HG03442 (cell line): ENCODE measurements at regions not wholly inside any gene's neighbourhood (a gene's known extent, or its start where the extent isn't known, plus 50 kb on each side); places are given as distances from the start of the nearest gene placed in this dataset.

ENCODE experiments used
- ATAC-seq: cut with Tn5 transposase; IDR thresholded peaks from one replicate; pipeline ENCODE4 v1.9.1; 2021; ENCODE audit warnings: mild to moderate bottlenecking, moderate library complexity; ENCODE audit not compliant: unreplicated experiment

DNA sequence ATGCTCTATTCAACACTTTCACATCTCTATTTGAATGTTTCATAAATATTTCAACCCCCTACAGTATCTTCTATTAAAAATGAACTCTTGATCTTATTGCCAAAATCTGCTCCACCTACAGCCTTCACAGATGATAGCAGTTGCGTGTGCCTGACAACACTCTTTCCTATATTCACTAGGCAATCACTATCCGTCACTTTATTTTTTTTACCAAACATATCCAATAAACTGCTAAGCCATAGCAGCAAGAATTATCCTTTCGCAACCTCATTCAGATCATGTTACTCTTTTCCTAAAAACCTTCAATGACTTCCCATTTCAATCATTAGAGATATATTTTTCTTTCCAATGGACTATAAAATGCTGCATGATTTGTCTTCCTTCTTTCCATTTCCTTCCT lies 629.8 kb upstream of the PCDH9 start:
- no peak for ATAC-seq

- no peak for ATAC-seq
These were observed 627.6 kb upstream of the PCDH9 start for GRCh38 chr13:67857581-67858310.

GRCh38 chr13:67856955-67857354 lies 626.8 kb upstream of the PCDH9 start:
- ATAC-seq: no peak

DNA sequence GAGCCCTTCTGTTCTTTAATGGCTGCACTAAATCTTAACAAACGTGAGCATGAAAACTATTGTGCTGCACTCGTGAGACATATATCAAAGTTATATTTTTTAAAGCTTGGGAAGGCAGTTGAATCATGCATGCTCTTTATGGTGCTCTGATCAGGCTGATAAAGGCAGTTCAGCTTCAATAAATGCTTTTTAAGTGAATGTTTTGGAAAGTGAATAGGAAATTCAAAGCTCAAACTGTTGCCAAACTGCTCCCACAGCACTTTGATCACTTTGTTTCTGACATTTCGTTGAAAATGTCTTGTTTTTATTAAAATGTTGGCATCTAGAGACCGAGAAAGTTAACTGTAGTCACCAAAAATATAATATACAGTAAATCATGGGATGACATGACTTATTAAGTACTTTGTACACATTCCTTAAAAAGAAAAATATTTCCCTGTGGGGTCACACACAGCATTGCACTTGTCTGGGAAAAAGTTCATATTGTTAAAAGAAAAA lies 625.7 kb upstream of the PCDH9 start:
- ATAC-seq: no peak

GRCh38 chr13:67854990-67855389 lies 624.9 kb upstream of the PCDH9 start:
- no peak for ATAC-seq

GRCh38 chr13:67844574-67844973 lies 614.4 kb upstream of the PCDH9 start:
- no peak for ATAC-seq

GRCh38 chr13:67841071-67841470 lies 610.9 kb upstream of the PCDH9 start:
- no peak for ATAC-seq

- ATAC-seq: no peak
These were observed 603.4 kb upstream of the PCDH9 start for GRCh38 chr13:67833564-67833963.

DNA sequence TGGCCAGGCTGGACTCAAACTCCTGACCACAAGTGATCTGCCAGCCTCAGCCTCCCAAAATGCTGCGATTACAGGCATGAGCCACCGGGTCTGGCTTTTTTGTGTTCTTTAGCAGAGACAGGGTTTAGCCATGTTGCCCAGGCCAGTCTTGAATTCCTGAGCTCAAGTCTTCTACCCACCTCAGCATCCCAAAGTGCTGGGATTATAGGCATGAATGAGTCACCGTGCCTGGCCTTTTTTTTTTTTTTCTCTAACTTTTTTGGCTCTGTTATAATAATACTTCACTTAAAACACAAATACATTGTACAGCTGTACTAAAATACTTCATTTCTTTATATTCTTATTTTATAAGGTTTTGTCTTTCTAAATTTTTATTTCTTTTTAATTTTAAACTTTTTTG lies 599.5 kb upstream of the PCDH9 start:
- no peak for ATAC-seq

- no peak for ATAC-seq
These were observed 597.9 kb upstream of the PCDH9 start for GRCh38 chr13:67827992-67828391.

DNA sequence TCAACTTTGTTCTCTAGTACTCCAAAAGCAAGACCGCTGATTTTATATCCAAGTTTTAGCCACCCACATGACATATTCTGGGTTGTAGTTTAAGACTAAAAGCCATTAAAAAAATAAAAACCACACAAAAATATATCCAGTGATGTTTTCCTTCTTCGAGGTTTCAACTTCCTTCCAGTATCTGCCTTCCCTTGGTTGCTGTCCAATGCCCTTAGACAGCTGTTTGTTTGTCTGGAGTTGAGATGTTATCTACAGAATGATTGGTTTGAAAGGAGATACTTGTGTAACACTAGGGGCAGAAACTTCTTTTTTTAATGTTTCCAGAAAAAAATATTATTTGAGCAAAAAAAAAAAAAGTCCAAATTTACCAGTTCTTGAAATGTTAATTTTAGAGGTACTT lies 591.5 kb upstream of the PCDH9 start:
- no peak for ATAC-seq

DNA sequence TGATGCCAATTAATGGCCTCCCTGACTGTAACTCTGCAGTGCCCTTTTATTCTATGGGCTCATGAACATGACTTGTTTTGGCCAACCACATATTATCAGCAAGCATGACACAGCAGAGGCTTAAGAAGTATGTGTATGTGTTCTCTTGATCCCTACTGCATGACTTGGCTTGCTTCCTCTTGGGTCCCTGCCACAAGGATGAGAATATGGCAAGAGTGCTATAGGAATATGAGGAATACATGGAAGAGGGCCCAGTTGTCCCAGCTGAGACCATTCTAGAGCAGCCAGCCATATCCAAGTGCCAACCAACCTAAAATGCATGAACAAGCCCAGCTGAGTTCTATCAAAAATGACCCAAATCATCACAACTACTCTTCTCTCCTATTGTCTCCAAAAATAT lies 576.7 kb upstream of the PCDH9 start:
- no peak for ATAC-seq

GRCh38 chr13:67803118-67803517 lies 573.0 kb upstream of the PCDH9 start:
- ATAC-seq: no peak

- no peak for ATAC-seq
These were observed 562.1 kb upstream of the PCDH9 start for GRCh38 chr13:67792151-67792676.

GRCh38 chr13:67791047-67791446 lies 560.9 kb upstream of the PCDH9 start:
- ATAC-seq: no peak

- ATAC-seq: no peak
These were observed 546.0 kb upstream of the PCDH9 start for GRCh38 chr13:67776151-67776550.

GRCh38 chr13:67775359-67775758 lies 545.2 kb upstream of the PCDH9 start:
- ATAC-seq: no peak

DNA sequence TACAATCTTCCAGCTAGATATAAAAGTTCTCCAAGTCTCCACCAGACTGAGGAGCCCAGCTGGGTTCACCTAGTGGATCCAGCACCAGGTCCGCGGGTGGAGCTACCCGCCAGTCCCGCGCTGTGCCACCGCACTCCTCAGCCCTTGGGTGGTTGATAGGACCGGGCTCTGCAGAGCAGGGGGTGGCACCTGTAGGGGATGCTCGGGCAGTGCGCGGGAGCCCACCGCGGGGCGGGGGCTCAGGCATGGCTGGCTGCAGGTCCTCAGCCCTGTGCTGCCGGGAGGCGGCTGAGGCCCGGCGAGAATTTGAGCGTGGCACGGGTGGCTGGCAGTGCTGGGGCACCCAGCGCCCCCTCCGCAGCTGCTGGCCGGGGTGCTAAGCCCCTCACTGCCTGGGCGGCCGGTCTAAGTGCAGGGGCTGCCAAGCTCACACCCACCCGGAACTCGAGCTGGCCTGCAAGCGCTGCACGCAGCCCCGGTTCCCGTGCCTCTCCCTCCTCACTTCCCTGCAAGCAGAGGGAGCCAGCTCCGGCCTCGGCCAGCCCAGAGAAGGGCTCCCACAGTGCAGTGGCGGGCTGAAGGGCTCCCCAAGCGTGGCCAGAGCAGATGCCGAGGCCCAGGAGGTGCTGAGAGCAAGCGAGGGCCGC lies 542.8 kb upstream of the PCDH9 start:
- ATAC-seq: no peak

DNA sequence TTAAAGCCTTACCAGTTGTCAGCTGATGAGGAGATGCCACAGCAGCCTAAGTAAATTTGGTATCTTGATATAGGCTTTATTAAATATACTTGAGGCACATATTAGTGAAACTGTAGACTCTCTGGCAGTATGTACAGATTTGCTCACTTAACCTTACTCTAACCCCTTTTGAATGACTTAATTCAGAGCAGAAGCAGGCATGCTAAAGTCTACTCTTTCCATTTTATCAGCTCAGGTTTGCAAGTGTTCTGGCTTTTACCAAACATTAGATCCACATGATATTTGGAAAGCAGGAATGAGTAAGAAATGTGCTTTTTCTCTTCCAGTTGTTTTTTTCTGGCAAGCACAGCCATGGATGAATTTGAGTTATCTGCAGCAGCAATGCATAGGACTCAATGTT lies 541.0 kb upstream of the PCDH9 start:
- ATAC-seq: no peak

DNA sequence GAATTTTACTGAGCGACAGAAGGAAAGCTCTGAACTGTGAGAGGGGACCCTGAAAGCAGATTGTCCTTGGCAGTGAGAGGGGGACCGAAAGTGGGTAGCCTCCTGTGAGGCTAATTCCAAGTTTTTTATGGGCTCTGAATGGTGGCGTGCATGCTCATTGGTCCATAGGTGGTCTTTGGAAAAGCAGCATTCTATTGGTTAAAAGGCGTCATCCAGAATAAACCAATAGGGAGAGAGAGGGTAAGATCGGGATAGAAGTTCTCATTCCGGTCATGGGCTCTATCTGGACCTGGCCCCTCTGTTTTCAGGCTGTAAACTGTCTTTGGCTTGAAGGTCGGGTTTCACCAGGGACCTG lies 539.8 kb upstream of the PCDH9 start:
- ATAC-seq: no peak

- no peak for ATAC-seq
These were observed 539.2 kb upstream of the PCDH9 start for GRCh38 chr13:67769063-67769986.
